HG02970 (cell line): ENCODE measurements at regions not wholly inside any gene's neighbourhood (a gene's known extent, or its start where the extent isn't known, plus 50 kb on each side); places are given as distances from the start of the nearest gene placed in this dataset.

Experiments used
- ATAC-seq: cut with Tn5 transposase; IDR thresholded peaks from one replicate; pipeline ENCODE4 v1.9.1; 2021; ENCODE audit warnings: mild to moderate bottlenecking, moderate library complexity, moderate number of reproducible peaks; ENCODE audit not compliant: unreplicated experiment, low FRiP score

- no peak for ATAC-seq
Measured at GRCh38 chr2:58893656-58894351, 652.7 kb upstream of the FANCL start.

GRCh38 chr2:58891828-58892377 lies 650.8 kb upstream of the FANCL start:
- no peak for ATAC-seq

- no peak for ATAC-seq
Measured at GRCh38 chr2:58890865-58891525, 649.9 kb upstream of the FANCL start.

GRCh38 chr2:58886009-58886408 lies 644.9 kb upstream of the FANCL start:
- no peak for ATAC-seq

- ATAC-seq, result no peak
Measured at GRCh38 chr2:58879834-58880233, 638.7 kb upstream of the FANCL start.

- ATAC-seq, result no peak
Measured at GRCh38 chr2:58878778-58879177, 637.7 kb upstream of the FANCL start.

- ATAC-seq, result no peak
Measured at GRCh38 chr2:58876126-58876525, 635.0 kb upstream of the FANCL start.

GRCh38 chr2:58875436-58875835 lies 634.3 kb upstream of the FANCL start:
- no peak for ATAC-seq

GRCh38 chr2:58871469-58872142 lies 630.5 kb upstream of the FANCL start:
- ATAC-seq, result no peak

GRCh38 chr2:58870704-58871103 lies 629.6 kb upstream of the FANCL start:
- no peak for ATAC-seq

- ATAC-seq, result no peak
Measured at GRCh38 chr2:58866946-58867345, 625.8 kb upstream of the FANCL start.

GRCh38 chr2:58866527-58866926 lies 625.4 kb upstream of the FANCL start:
- no peak for ATAC-seq

- no peak for ATAC-seq
Measured at GRCh38 chr2:58866040-58866439, 624.9 kb upstream of the FANCL start.

GRCh38 chr2:58865436-58865835 lies 624.3 kb upstream of the FANCL start:
- ATAC-seq, result no peak

GRCh38 chr2:58862244-58862643 lies 621.1 kb upstream of the FANCL start:
- no peak for ATAC-seq

GRCh38 chr2:58860586-58860985 lies 619.5 kb upstream of the FANCL start:
- ATAC-seq, result no peak

GRCh38 chr2:58856100-58856499 lies 615.0 kb upstream of the FANCL start:
- no peak for ATAC-seq

- no peak for ATAC-seq
Measured at GRCh38 chr2:58853420-58853819, 612.3 kb upstream of the FANCL start.

- ATAC-seq, result no peak
Measured at GRCh38 chr2:58852905-58853304, 611.8 kb upstream of the FANCL start.

GRCh38 chr2:58852243-58852642 lies 611.1 kb upstream of the FANCL start:
- no peak for ATAC-seq

GRCh38 chr2:58851598-58851997 lies 610.5 kb upstream of the FANCL start:
- ATAC-seq, result no peak
